ENCODE measurements at regions not wholly inside any gene's neighbourhood (a gene's known extent, or its start where the extent isn't known, plus 50 kb on each side); places are given as distances from the start of the nearest gene placed in this dataset.

- no peak for DNase-seq (ENCODE audit: low spot score)
- H3K9me2 ChIP-seq (replicated peaks; ENCODE audit: insufficient read depth), result no peaks in the 10 kb centered on the region
- 88% methylated on average over 1 of the region's 1 CpG for WGBS (ENCODE audit: low lambda C conversion rate, missing lambda C conversion rate)
- TF ChIP-seq EZH2phosphoT487 (IDR thresholded peaks at IDR 0.05; ENCODE audit: low read depth, severe bottlenecking, unreplicated experiment) (no peak), CTCF (IDR thresholded peaks at IDR 0.05; ENCODE audit: poor library complexity) (no peak), EZH2 (IDR thresholded peaks at IDR 0.05; ENCODE audit: borderline replicate concordance) (no peak)
- H3K4me3 ChIP-seq, result no peak overlapping the region
- H3K36me3 ChIP-seq (replicated peaks; ENCODE audit: insufficient read depth, low read depth), result no peaks in the 10 kb centered on the region
- no peaks in the 10 kb centered on the region for H3K27me3 ChIP-seq
- H3K4me1 ChIP-seq (ENCODE audit: insufficient read depth), result no peaks in the 10 kb centered on the region
- H3K4me2 ChIP-seq, result no peak overlapping the region
- no peaks in the 10 kb centered on the region for H4K20me1 ChIP-seq (ENCODE audit: insufficient read depth, poor library complexity, severe bottlenecking)
- no peak overlapping the region for H3K27ac ChIP-seq
- no peaks in the 10 kb centered on the region for H3K9me3 ChIP-seq (ENCODE audit: low read depth)
- H3K79me2 ChIP-seq, result no peaks in the 10 kb centered on the region
- no peak overlapping the region for H2AFZ ChIP-seq
Measured at GRCh38 chr6:92117800-92118199, 1301.6 kb downstream of the EPHA7 start.

- H3K9me2 ChIP-seq (replicated peaks; ENCODE audit: insufficient read depth), result no peaks in the 10 kb centered on the region
- no peak overlapping the region for H3K27ac ChIP-seq
- TF ChIP-seq EZH2phosphoT487 (IDR thresholded peaks at IDR 0.05; ENCODE audit: low read depth, severe bottlenecking, unreplicated experiment), result no peak
- no peak for TF ChIP-seq EZH2 (IDR thresholded peaks at IDR 0.05; ENCODE audit: borderline replicate concordance)
- TF ChIP-seq CTCF (IDR thresholded peaks at IDR 0.05; ENCODE audit: poor library complexity), result no peak
- 79% methylated on average over 2 of the region's 2 CpGs for WGBS (ENCODE audit: low lambda C conversion rate, missing lambda C conversion rate)
- H3K27me3 ChIP-seq, result no peaks in the 10 kb centered on the region
- H3K79me2 ChIP-seq, result no peaks in the 10 kb centered on the region
- H3K9me3 ChIP-seq (ENCODE audit: low read depth), result no peaks in the 10 kb centered on the region
- no peaks in the 10 kb centered on the region for H4K20me1 ChIP-seq (ENCODE audit: insufficient read depth, poor library complexity, severe bottlenecking)
- no peak for DNase-seq (ENCODE audit: low spot score)
- no peak overlapping the region for H3K4me2 ChIP-seq
- H2AFZ ChIP-seq, result no peak overlapping the region
- H3K4me3 ChIP-seq, result no peak overlapping the region
- H3K4me1 ChIP-seq (ENCODE audit: insufficient read depth), result no peaks in the 10 kb centered on the region
- H3K36me3 ChIP-seq (replicated peaks; ENCODE audit: insufficient read depth, low read depth), result no peaks in the 10 kb centered on the region
Measured at GRCh38 chr6:92114797-92115196, 1304.6 kb downstream of the EPHA7 start.

GRCh38 chr6:92114091-92114675 is 1305.2 kb downstream of the EPHA7 start:
- Histone ChIP-seq H3K79me2 (no peaks in the 10 kb centered on the region), H3K9me2 (replicated peaks; ENCODE audit: insufficient read depth) (no peaks in the 10 kb centered on the region), H3K27me3 (no peaks in the 10 kb centered on the region), H2AFZ (no peak overlapping the region), H3K4me3 (no peak overlapping the region), H4K20me1 (ENCODE audit: insufficient read depth, poor library complexity, severe bottlenecking) (no peaks in the 10 kb centered on the region), H3K4me1 (ENCODE audit: insufficient read depth) (no peaks in the 10 kb centered on the region), H3K4me2 (no peak overlapping the region), H3K27ac (no peak overlapping the region), H3K36me3 (replicated peaks; ENCODE audit: insufficient read depth, low read depth) (no peaks in the 10 kb centered on the region), H3K9me3 (ENCODE audit: low read depth) (no peaks in the 10 kb centered on the region)
- 0% methylated on average over 1 of the region's 1 CpG for WGBS (ENCODE audit: low lambda C conversion rate, missing lambda C conversion rate)
- DNase-seq (ENCODE audit: low spot score), result no peak
- no peak for TF ChIP-seq CTCF (IDR thresholded peaks at IDR 0.05; ENCODE audit: poor library complexity)
- TF ChIP-seq EZH2 (IDR thresholded peaks at IDR 0.05; ENCODE audit: borderline replicate concordance), result no peak

- no peaks in the 10 kb centered on the region for H3K27me3 ChIP-seq
- no peaks in the 10 kb centered on the region for H3K4me1 ChIP-seq (ENCODE audit: insufficient read depth)
- no peak for DNase-seq (ENCODE audit: low spot score)
- 93% methylated on average over 2 of the region's 2 CpGs for WGBS (ENCODE audit: low lambda C conversion rate, missing lambda C conversion rate)
- no peaks in the 10 kb centered on the region for H3K9me2 ChIP-seq (replicated peaks; ENCODE audit: insufficient read depth)
- TF ChIP-seq EZH2phosphoT487 (IDR thresholded peaks at IDR 0.05; ENCODE audit: low read depth, severe bottlenecking, unreplicated experiment) (no peak), CTCF (IDR thresholded peaks at IDR 0.05; ENCODE audit: poor library complexity) (no peak), EZH2 (IDR thresholded peaks at IDR 0.05; ENCODE audit: borderline replicate concordance) (no peak)
- H3K4me3 ChIP-seq, result no peak overlapping the region
- no peaks in the 10 kb centered on the region for H3K79me2 ChIP-seq
- H3K9me3 ChIP-seq (ENCODE audit: low read depth), result no peaks in the 10 kb centered on the region
- no peaks in the 10 kb centered on the region for H3K36me3 ChIP-seq (replicated peaks; ENCODE audit: insufficient read depth, low read depth)
- no peak overlapping the region for H3K4me2 ChIP-seq
- H3K27ac ChIP-seq, result no peak overlapping the region
- no peaks in the 10 kb centered on the region for H4K20me1 ChIP-seq (ENCODE audit: insufficient read depth, poor library complexity, severe bottlenecking)
- no peak overlapping the region for H2AFZ ChIP-seq
Measured at GRCh38 chr6:92111386-92111785, 1308.0 kb downstream of the EPHA7 start.

Measured in hepatocyte (in vitro differentiated cells).